Tibial nerve (tissue), 4 donors: ENCODE measurements at regions not wholly inside any gene's neighbourhood (a gene's known extent, or its start where the extent isn't known, plus 50 kb on each side); places are given as distances from the start of the nearest gene placed in this dataset.

ENCODE experiments used
- CTCF ChIP-seq, 5 experiments: fragments of 200-600 bp in 3 of 5; fragments of 450-650 bp in 2 of 5; sonication (generic) in 3 of 5; IDR thresholded peaks; one replicate each; pipeline ENCODE4 v1.5.1; 2016 to 2019; ENCODE audit warnings: antibody characterized with exemption in 5 of 5, mild to moderate bottlenecking in 3 of 5, moderate library complexity in 2 of 5
- EP300 ChIP-seq, 2 donors: sonication (generic); formaldehyde crosslinking; IDR thresholded peaks; one replicate each; pipeline ENCODE4 v1.6.1; 2017; ENCODE audit warnings: antibody characterized with exemption in 2 of 2, mild to moderate bottlenecking in 1 of 2
- POLR2A ChIP-seq, 2 donors: fragments of 450-650 bp; IDR thresholded peaks; one replicate each; pipeline ENCODE4 v1.6.1; 2017; ENCODE audit warnings: antibody characterized with exemption in 2 of 2, mild to moderate bottlenecking in 2 of 2, moderate library complexity in 2 of 2

DNA sequence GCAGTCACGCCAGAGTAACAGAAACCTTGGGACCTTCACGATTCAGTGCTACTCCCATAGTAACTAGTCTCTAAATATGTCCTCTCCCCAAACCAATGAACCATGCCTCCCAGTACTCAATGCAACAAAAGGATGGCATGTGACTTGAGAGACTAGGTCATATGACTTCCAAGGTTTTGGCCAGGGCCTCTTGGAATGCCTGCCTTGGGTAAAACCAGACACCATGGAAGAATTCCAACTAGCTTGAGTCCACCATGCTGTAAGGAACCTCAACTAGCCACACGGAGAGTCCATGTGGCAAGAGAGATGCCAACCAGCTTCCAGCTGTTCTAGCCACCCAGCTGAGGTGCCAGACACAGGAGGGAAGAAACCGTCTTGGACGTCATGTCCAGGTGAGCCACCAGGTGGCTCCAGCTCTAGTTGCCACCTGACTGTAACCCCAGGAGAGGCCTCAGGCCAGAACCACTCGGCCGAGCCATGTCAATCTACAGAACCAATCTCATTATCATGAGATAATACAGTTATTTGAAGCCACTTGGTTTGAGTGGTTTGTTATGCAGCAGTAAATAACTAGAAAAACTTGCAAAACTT, 115.0 kb downstream of the SYF2 start:
- TF ChIP-seq CTCF (IDR thresholded peaks at IDR 0.05) (no peak), POLR2A (IDR thresholded peaks at IDR 0.05) (no peak), EP300 (IDR thresholded peaks at IDR 0.05) (no peak)
